Neural cell (in vitro differentiated cells): ENCODE measurements at regions not wholly inside any gene's neighbourhood (a gene's known extent, or its start where the extent isn't known, plus 50 kb on each side); places are given as distances from the start of the nearest gene placed in this dataset.

Experiments used
- H2AFZ ChIP-seq: fragments of 200-600, 300-800 bp; sonication (generic), shearing (Covaris generic); 2 replicates; pipeline ENCODE4 v1.6.0; 2014; ENCODE audit warnings: low read depth, mild to moderate bottlenecking, antibody characterized with exemption, low read length, moderate library complexity
- H3F3A ChIP-seq: fragments of 200-600 bp; shearing (Covaris generic); 2 replicates; pipeline ENCODE4 v1.6.1; 2016; ENCODE audit warnings: mild to moderate bottlenecking, moderate library complexity, mixed read lengths, antibody characterized with exemption, low read length; ENCODE audit not compliant: insufficient read depth, poor library complexity, severe bottlenecking
- H3K27ac ChIP-seq: fragments of 200-600, 300-800 bp; sonication (generic), shearing (Covaris generic); 2 replicates; pipeline ENCODE4 v1.5.1; 2014; ENCODE audit warnings: mild to moderate bottlenecking, low read length, moderate library complexity
- H3K27me3 ChIP-seq: fragments of 300-800, 200-600 bp; sonication (generic), shearing (Covaris generic); 2 replicates; pipeline ENCODE4 v1.6.0; 2014; ENCODE audit warnings: mild to moderate bottlenecking, low read depth, low read length, moderate library complexity; ENCODE audit not compliant: insufficient read depth
- H3K36me3 ChIP-seq: fragments of 300-800, 200-600 bp; sonication (generic), shearing (Covaris generic); 2 replicates; pipeline ENCODE4 v1.5.1; 2014; ENCODE audit warnings: mild to moderate bottlenecking, antibody characterized with exemption, low read length, moderate library complexity; ENCODE audit not compliant: insufficient read depth
- H3K4me2 ChIP-seq: fragments of 300-800, 200-600 bp; sonication (generic), shearing (Covaris generic); 2 replicates; pipeline ENCODE4 v1.6.0; 2014; ENCODE audit warnings: mild to moderate bottlenecking, low read length
- H3K4me3 ChIP-seq: fragments of 300-800, 200-600 bp; sonication (generic), shearing (Covaris generic); 2 replicates; pipeline ENCODE4 v1.5.1; 2014; ENCODE audit warnings: mild to moderate bottlenecking, low read length, moderate library complexity
- H3K79me2 ChIP-seq: fragments of 200-600 bp; shearing (Covaris generic); replicated peaks from 2 replicates; pipeline ENCODE4 v1.6.0; 2014; ENCODE audit warnings: mild to moderate bottlenecking, low read length, moderate library complexity; ENCODE audit not compliant: insufficient read depth
- H3K9ac ChIP-seq: fragments of 300-800, 200-600 bp; sonication (generic), shearing (Covaris generic); 2 replicates; pipeline ENCODE4 v1.6.1; 2016; ENCODE audit warnings: mild to moderate bottlenecking, low read length, mixed read lengths
- H3K9me2 ChIP-seq: fragments of 200-600 bp; shearing (Covaris generic); 2 replicates; pipeline ENCODE4 v1.6.1; 2016; ENCODE audit warnings: mild to moderate bottlenecking, low read length, mixed read lengths; ENCODE audit not compliant: insufficient read depth
- H3K9me3 ChIP-seq: fragments of 200-600, 300-800 bp; sonication (generic), shearing (Covaris generic); 2 replicates; pipeline ENCODE4 v1.6.1; 2016; ENCODE audit warnings: mild to moderate bottlenecking, mixed run types, low read length, moderate library complexity, mixed read lengths
- H4K20me1 ChIP-seq: fragments of 200-600 bp; shearing (Covaris generic); 2 replicates; pipeline ENCODE4 v1.6.1; 2016; ENCODE audit warnings: mild to moderate bottlenecking, mixed run types; ENCODE audit not compliant: insufficient read depth
- EP300 ChIP-seq: fragments of 450-650 bp; conservative IDR thresholded peaks from 2 replicates; pipeline ENCODE4 v1.6.1; 2014; ENCODE audit warnings: antibody characterized with exemption, mild to moderate bottlenecking, moderate library complexity; ENCODE audit not compliant: poor library complexity, severe bottlenecking
- EZH2 ChIP-seq: fragments of 200-600, 300-800 bp; shearing (Covaris generic), sonication (generic); IDR thresholded peaks from 2 replicates; pipeline ENCODE4 v1.6.1; 2014; ENCODE audit warnings: antibody characterized with exemption, low read length, borderline replicate concordance, mild to moderate bottlenecking; ENCODE audit not compliant: insufficient read depth, poor library complexity, severe bottlenecking
- MXI1 ChIP-seq: fragments of 450-650 bp; conservative IDR thresholded peaks from 2 replicates; pipeline ENCODE4 v1.6.1; 2014; ENCODE audit warnings: antibody characterized with exemption, mild to moderate bottlenecking; ENCODE audit not compliant: poor library complexity, severe bottlenecking
- RAD21 ChIP-seq: fragments of 450-650 bp; conservative IDR thresholded peaks from 2 replicates; pipeline ENCODE4 v1.6.1; 2014; ENCODE audit warnings: antibody characterized with exemption, mild to moderate bottlenecking, moderate library complexity
- SMC3 ChIP-seq: fragments of 450-650 bp; conservative IDR thresholded peaks from 2 replicates; pipeline ENCODE4 v1.6.1; 2014; ENCODE audit warnings: antibody characterized with exemption, mild to moderate bottlenecking, moderate library complexity; ENCODE audit not compliant: poor library complexity
- TAF1 ChIP-seq: IDR thresholded peaks from 2 replicates; pipeline ENCODE4 v1.6.1; 2012; ENCODE audit warnings: low read depth
- TF ChIP-seq, protein P1 (sequence below): fragments of 450-650 bp; IDR thresholded peaks from 2 replicates; pipeline ENCODE4 v1.5.1; 2014; ENCODE audit warnings: antibody characterized with exemption, mild to moderate bottlenecking, moderate library complexity; ENCODE audit not compliant: poor library complexity, severe bottlenecking
- TF ChIP-seq, protein P2 (sequence below): IDR thresholded peaks from 2 replicates; pipeline ENCODE4 v1.6.1; 2012; ENCODE audit warnings: borderline replicate concordance

DNA sequence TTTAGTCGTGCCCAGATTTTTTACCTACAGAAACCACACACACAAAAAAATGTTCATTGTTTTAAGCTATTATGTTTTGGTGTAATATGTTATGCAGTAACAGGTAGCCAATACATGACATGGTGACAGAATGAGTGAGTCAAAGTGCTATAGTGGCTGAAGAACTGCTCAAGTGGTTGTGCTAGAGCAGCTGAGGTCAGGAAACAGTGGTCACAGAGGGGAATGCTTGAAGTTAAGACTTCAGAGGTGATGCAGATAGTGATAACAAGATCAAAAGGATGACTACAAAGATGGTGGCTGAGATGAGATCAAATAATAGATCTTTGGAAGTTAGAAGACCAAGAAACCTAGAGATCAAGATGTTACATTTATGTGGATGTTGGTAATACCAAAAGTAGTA, 174.3 kb downstream of the KCNE4 start:
- no peak overlapping the region for H3K9ac ChIP-seq
- no peak overlapping the region for H2AFZ ChIP-seq
- H3K4me2 ChIP-seq = no peak overlapping the region
- no peaks in the 10 kb centered on the region for H3F3A ChIP-seq
- no peaks in the 10 kb centered on the region for H3K36me3 ChIP-seq
- no peak overlapping the region for H3K27ac ChIP-seq
- no peaks in the 10 kb centered on the region for H4K20me1 ChIP-seq
- no peak for TF ChIP-seq EP300
- no peak for TF ChIP-seq TAF1
- no peak for TF ChIP-seq MXI1
- TF ChIP-seq, protein P1, sequence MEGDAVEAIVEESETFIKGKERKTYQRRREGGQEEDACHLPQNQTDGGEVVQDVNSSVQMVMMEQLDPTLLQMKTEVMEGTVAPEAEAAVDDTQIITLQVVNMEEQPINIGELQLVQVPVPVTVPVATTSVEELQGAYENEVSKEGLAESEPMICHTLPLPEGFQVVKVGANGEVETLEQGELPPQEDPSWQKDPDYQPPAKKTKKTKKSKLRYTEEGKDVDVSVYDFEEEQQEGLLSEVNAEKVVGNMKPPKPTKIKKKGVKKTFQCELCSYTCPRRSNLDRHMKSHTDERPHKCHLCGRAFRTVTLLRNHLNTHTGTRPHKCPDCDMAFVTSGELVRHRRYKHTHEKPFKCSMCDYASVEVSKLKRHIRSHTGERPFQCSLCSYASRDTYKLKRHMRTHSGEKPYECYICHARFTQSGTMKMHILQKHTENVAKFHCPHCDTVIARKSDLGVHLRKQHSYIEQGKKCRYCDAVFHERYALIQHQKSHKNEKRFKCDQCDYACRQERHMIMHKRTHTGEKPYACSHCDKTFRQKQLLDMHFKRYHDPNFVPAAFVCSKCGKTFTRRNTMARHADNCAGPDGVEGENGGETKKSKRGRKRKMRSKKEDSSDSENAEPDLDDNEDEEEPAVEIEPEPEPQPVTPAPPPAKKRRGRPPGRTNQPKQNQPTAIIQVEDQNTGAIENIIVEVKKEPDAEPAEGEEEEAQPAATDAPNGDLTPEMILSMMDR = no peak
- no peak for TF ChIP-seq SMC3
- TF ChIP-seq RAD21 = no peak
- H3K79me2 ChIP-seq = no peaks in the 10 kb centered on the region
- no peaks in the 10 kb centered on the region for H3K9me3 ChIP-seq
- H3K9me2 ChIP-seq = no peaks in the 10 kb centered on the region
- H3K4me3 ChIP-seq = no peak overlapping the region
- H3K27me3 ChIP-seq = no peaks in the 10 kb centered on the region

DNA sequence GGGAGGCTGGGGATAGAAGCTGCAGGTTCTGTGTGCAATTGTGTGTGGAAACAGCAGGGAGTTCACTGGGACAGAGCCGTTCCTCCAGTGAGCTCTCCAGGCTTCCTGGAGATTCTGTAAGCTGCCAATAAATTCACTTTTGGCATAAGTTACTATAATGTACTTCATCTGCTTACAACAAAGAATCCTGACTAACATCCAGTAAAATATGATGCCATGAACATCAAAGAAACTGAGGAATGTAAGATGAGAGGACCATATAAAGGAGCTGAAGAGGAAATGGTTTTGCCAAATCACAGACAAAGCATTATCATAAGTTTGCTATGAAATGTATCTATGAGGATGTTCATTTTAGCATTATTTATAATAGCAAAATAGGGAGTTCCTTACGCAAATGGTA, 175.3 kb downstream of the KCNE4 start:
- H3F3A ChIP-seq = no peaks in the 10 kb centered on the region
- H2AFZ ChIP-seq = no peak overlapping the region
- TF ChIP-seq EP300 = no peak
- no peak for TF ChIP-seq EZH2
- TF ChIP-seq, protein P2, sequence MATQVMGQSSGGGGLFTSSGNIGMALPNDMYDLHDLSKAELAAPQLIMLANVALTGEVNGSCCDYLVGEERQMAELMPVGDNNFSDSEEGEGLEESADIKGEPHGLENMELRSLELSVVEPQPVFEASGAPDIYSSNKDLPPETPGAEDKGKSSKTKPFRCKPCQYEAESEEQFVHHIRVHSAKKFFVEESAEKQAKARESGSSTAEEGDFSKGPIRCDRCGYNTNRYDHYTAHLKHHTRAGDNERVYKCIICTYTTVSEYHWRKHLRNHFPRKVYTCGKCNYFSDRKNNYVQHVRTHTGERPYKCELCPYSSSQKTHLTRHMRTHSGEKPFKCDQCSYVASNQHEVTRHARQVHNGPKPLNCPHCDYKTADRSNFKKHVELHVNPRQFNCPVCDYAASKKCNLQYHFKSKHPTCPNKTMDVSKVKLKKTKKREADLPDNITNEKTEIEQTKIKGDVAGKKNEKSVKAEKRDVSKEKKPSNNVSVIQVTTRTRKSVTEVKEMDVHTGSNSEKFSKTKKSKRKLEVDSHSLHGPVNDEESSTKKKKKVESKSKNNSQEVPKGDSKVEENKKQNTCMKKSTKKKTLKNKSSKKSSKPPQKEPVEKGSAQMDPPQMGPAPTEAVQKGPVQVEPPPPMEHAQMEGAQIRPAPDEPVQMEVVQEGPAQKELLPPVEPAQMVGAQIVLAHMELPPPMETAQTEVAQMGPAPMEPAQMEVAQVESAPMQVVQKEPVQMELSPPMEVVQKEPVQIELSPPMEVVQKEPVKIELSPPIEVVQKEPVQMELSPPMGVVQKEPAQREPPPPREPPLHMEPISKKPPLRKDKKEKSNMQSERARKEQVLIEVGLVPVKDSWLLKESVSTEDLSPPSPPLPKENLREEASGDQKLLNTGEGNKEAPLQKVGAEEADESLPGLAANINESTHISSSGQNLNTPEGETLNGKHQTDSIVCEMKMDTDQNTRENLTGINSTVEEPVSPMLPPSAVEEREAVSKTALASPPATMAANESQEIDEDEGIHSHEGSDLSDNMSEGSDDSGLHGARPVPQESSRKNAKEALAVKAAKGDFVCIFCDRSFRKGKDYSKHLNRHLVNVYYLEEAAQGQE = no peak
- no peak for TF ChIP-seq TAF1
- TF ChIP-seq MXI1 = no peak
- TF ChIP-seq, protein P1 = no peak
- TF ChIP-seq SMC3 = no peak
- TF ChIP-seq RAD21 = no peak
- no peak overlapping the region for H3K4me2 ChIP-seq
- H3K9me3 ChIP-seq = no peaks in the 10 kb centered on the region
- H3K79me2 ChIP-seq = no peaks in the 10 kb centered on the region
- no peak overlapping the region for H3K27ac ChIP-seq
- H4K20me1 ChIP-seq = no peaks in the 10 kb centered on the region
- no peak overlapping the region for H3K4me3 ChIP-seq
- no peak overlapping the region for H3K9ac ChIP-seq
- H3K27me3 ChIP-seq = no peaks in the 10 kb centered on the region
- no peaks in the 10 kb centered on the region for H3K9me2 ChIP-seq
- no peaks in the 10 kb centered on the region for H3K36me3 ChIP-seq
